ENCODE measurements at regions not wholly inside any gene's neighbourhood (a gene's known extent, or its start where the extent isn't known, plus 50 kb on each side); places are given as distances from the start of the nearest gene placed in this dataset.
"Not testable (repeated sequence)": the region's sequence is repeated elsewhere in the genome, so short reads cannot be mapped to it uniquely, and the experiment has no call there.

DNA sequence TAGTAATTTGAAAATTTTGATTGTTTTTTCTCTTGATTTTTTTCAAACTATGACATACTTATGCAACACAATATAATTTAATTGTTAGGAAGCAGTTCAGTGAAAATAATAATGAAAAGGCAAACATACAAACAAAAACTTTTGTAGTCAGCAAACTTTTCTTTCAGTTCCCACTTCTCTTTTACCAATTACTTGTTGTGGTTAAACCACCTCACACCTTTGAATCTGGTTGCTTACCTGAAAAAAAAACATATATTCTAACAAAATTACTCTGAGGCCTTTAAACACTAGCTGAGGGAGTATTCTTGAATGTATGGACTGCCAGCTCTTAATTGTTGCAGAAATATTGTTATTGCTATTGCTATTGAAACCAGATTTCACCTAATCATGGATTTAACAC, 266.2 kb upstream of the SEMA3C start:
- H3K27me3 ChIP-seq (ENCODE audit: insufficient read depth, low read length, poor library complexity, severe bottlenecking): no peaks in the 10 kb centered on the region
- no peak overlapping the region for H2AFZ ChIP-seq (ENCODE audit: low read length)
- H3K4me1 ChIP-seq (ENCODE audit: insufficient read depth, low read length, poor library complexity, severe bottlenecking): no peaks in the 10 kb centered on the region
- no peaks in the 10 kb centered on the region for H3K79me2 ChIP-seq (ENCODE audit: insufficient read depth, low read length)
- H3K9me2 ChIP-seq (replicated peaks; ENCODE audit: low read depth, low read length): no peaks in the 10 kb centered on the region
- TF ChIP-seq, protein P1, sequence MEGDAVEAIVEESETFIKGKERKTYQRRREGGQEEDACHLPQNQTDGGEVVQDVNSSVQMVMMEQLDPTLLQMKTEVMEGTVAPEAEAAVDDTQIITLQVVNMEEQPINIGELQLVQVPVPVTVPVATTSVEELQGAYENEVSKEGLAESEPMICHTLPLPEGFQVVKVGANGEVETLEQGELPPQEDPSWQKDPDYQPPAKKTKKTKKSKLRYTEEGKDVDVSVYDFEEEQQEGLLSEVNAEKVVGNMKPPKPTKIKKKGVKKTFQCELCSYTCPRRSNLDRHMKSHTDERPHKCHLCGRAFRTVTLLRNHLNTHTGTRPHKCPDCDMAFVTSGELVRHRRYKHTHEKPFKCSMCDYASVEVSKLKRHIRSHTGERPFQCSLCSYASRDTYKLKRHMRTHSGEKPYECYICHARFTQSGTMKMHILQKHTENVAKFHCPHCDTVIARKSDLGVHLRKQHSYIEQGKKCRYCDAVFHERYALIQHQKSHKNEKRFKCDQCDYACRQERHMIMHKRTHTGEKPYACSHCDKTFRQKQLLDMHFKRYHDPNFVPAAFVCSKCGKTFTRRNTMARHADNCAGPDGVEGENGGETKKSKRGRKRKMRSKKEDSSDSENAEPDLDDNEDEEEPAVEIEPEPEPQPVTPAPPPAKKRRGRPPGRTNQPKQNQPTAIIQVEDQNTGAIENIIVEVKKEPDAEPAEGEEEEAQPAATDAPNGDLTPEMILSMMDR (conservative IDR thresholded peaks at IDR 0.05; ENCODE audit: low read length): no peak
- no peak for TF ChIP-seq EZH2phosphoT487 (IDR thresholded peaks at IDR 0.05; ENCODE audit: borderline replicate concordance)
- H4K20me1 ChIP-seq (ENCODE audit: insufficient read depth, low read length, poor library complexity, severe bottlenecking): no peaks in the 10 kb centered on the region
- H3F3A ChIP-seq (ENCODE audit: low read depth): no peaks in the 10 kb centered on the region
- no peak overlapping the region for H3K9ac ChIP-seq (ENCODE audit: low read depth, low read length, poor library complexity, severe bottlenecking)
- H3K9me3 ChIP-seq (ENCODE audit: insufficient read depth, low read depth, low read length): no peaks in the 10 kb centered on the region
- H3K4me2 ChIP-seq (ENCODE audit: low read depth, low read length, poor library complexity, severe bottlenecking): no peak overlapping the region
- H3K4me3 ChIP-seq (ENCODE audit: low read length, poor library complexity, severe bottlenecking): no peak overlapping the region
- H3K36me3 ChIP-seq (ENCODE audit: insufficient read depth, low read length): no peaks in the 10 kb centered on the region

DNA sequence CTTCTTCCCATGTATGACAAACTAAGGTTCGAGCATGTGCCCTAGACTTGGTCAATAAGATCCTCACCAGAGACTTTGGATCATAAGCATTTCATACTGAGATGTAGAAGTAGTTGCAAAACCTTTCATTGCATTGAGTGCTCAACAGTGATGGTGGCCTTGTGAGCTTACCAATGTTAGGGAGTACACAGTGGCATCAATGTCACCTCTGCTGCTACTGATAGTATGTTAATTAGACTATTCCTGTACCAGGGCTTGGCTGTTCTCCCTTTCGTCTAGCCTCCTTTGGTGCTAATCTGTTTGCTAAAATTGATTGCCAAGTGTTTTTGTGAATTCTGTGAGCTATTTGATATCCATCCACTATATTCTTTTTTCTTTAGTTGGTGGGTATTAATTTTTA, 264.5 kb upstream of the SEMA3C start:
- no peaks in the 10 kb centered on the region for H4K20me1 ChIP-seq (ENCODE audit: insufficient read depth, low read length, poor library complexity, severe bottlenecking)
- H3K4me1 ChIP-seq (ENCODE audit: insufficient read depth, low read length, poor library complexity, severe bottlenecking): no peaks in the 10 kb centered on the region
- H3K79me2 ChIP-seq (ENCODE audit: insufficient read depth, low read length): no peaks in the 10 kb centered on the region
- no peaks in the 10 kb centered on the region for H3K9me2 ChIP-seq (replicated peaks; ENCODE audit: low read depth, low read length)
- no peaks in the 10 kb centered on the region for H3K9me3 ChIP-seq (ENCODE audit: insufficient read depth, low read depth, low read length)
- H3K4me3 ChIP-seq (ENCODE audit: low read length, poor library complexity, severe bottlenecking): no peak overlapping the region
- H3K27me3 ChIP-seq (ENCODE audit: insufficient read depth, low read length, poor library complexity, severe bottlenecking): no peaks in the 10 kb centered on the region
- H3K9ac ChIP-seq (ENCODE audit: low read depth, low read length, poor library complexity, severe bottlenecking): no peak overlapping the region
- H3K36me3 ChIP-seq (ENCODE audit: insufficient read depth, low read length): no peaks in the 10 kb centered on the region
- H3F3A ChIP-seq (ENCODE audit: low read depth): no peaks in the 10 kb centered on the region
- no peak overlapping the region for H3K4me2 ChIP-seq (ENCODE audit: low read depth, low read length, poor library complexity, severe bottlenecking)
- TF ChIP-seq, protein P1 (conservative IDR thresholded peaks at IDR 0.05; ENCODE audit: low read length): no peak
- no peak for TF ChIP-seq EZH2phosphoT487 (IDR thresholded peaks at IDR 0.05; ENCODE audit: borderline replicate concordance)
- H2AFZ ChIP-seq (ENCODE audit: low read length): no peak overlapping the region

DNA sequence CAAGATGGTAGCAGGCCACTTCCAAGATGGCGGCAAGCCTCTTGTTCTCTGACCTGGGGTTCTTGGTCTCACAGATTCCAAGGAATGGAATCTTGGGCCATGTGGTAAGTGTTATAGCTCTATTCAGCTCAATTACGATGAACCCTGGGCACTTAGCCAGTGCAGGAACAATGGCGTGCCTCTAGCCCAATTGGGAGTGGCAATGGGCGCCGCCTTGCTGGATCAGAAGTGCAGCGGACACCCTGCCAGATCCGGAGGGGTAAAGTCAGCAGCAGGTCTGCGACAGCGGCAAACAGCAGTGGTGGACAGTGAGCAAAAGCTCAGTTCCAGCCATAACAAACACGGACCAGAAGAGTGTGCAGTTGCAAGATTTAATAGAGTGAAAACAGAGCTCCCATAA, 263.2 kb upstream of the SEMA3C start:
- not testable (repeated sequence) for H3K9me2 ChIP-seq (replicated peaks; ENCODE audit: low read depth, low read length); H3K9me3 ChIP-seq (ENCODE audit: insufficient read depth, low read depth, low read length); H3F3A ChIP-seq (ENCODE audit: low read depth); H3K4me2 ChIP-seq (ENCODE audit: low read depth, low read length, poor library complexity, severe bottlenecking); H3K36me3 ChIP-seq (ENCODE audit: insufficient read depth, low read length); H3K4me1 ChIP-seq (ENCODE audit: insufficient read depth, low read length, poor library complexity, severe bottlenecking); H3K9ac ChIP-seq (ENCODE audit: low read depth, low read length, poor library complexity, severe bottlenecking); H3K79me2 ChIP-seq (ENCODE audit: insufficient read depth, low read length); H3K27me3 ChIP-seq (ENCODE audit: insufficient read depth, low read length, poor library complexity, severe bottlenecking); H3K4me3 ChIP-seq (ENCODE audit: low read length, poor library complexity, severe bottlenecking); H4K20me1 ChIP-seq (ENCODE audit: insufficient read depth, low read length, poor library complexity, severe bottlenecking); H2AFZ ChIP-seq (ENCODE audit: low read length)

DNA sequence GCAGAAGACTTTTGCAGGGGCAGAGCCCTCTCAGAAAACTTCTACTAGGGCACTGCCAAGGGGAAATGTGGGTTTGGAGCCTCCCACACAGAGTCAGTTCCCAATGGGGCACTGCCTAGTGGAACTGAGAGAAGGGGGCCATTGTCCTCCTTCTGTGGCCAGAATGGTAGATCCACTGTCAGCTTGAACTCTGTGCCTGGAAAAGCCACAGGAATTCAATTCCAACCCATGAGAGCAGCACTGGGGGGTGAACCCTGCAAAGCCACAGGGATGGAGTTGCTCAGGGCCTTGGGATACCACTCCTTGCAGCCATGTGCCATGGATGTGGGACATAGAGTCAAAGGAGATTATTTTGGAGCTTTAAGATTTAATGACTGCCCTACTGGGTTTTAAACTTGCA, 262.2 kb upstream of the SEMA3C start:
- Histone ChIP-seq H4K20me1 (ENCODE audit: insufficient read depth, low read length, poor library complexity, severe bottlenecking) (no peaks in the 10 kb centered on the region), H3F3A (ENCODE audit: low read depth) (no peaks in the 10 kb centered on the region), H3K4me2 (ENCODE audit: low read depth, low read length, poor library complexity, severe bottlenecking) (no peak overlapping the region), H3K9ac (ENCODE audit: low read depth, low read length, poor library complexity, severe bottlenecking) (no peak overlapping the region), H3K79me2 (ENCODE audit: insufficient read depth, low read length) (no peaks in the 10 kb centered on the region), H2AFZ (ENCODE audit: low read length) (no peak overlapping the region), H3K4me3 (ENCODE audit: low read length, poor library complexity, severe bottlenecking) (no peak overlapping the region), H3K36me3 (ENCODE audit: insufficient read depth, low read length) (no peaks in the 10 kb centered on the region), H3K4me1 (ENCODE audit: insufficient read depth, low read length, poor library complexity, severe bottlenecking) (no peaks in the 10 kb centered on the region), H3K9me3 (ENCODE audit: insufficient read depth, low read depth, low read length) (no peaks in the 10 kb centered on the region), H3K27me3 (ENCODE audit: insufficient read depth, low read length, poor library complexity, severe bottlenecking) (no peaks in the 10 kb centered on the region), H3K9me2 (replicated peaks; ENCODE audit: low read depth, low read length) (no peaks in the 10 kb centered on the region)
- TF ChIP-seq, protein P1 (conservative IDR thresholded peaks at IDR 0.05; ENCODE audit: low read length): no peak
- no peak for TF ChIP-seq EZH2phosphoT487 (IDR thresholded peaks at IDR 0.05; ENCODE audit: borderline replicate concordance)
